ENCODE measurements at regions not wholly inside any gene's neighbourhood (a gene's known extent, or its start where the extent isn't known, plus 50 kb on each side); places are given as distances from the start of the nearest gene placed in this dataset.

GRCh38 chr2:55103046-55103445 is 52.8 kb upstream of the RTN4 start:
- TF ChIP-seq CTCF (IDR thresholded peaks at IDR 0.05) (no peak), POLR2A (IDR thresholded peaks at IDR 0.05) (no peak)
